Mesenteric fat pad (tissue), 1 donor: ENCODE measurements at regions not wholly inside any gene's neighbourhood (a gene's known extent, or its start where the extent isn't known, plus 50 kb on each side); places are given as distances from the start of the nearest gene placed in this dataset.

Source experiments
- DNase-seq: peaks from one replicate; pipeline ENCODE4 v3.0.0-alpha.2; 2020; ENCODE audit warnings: low spot score
- donor health status: DM: yes; HTN: yes; CAD: no.

DNA sequence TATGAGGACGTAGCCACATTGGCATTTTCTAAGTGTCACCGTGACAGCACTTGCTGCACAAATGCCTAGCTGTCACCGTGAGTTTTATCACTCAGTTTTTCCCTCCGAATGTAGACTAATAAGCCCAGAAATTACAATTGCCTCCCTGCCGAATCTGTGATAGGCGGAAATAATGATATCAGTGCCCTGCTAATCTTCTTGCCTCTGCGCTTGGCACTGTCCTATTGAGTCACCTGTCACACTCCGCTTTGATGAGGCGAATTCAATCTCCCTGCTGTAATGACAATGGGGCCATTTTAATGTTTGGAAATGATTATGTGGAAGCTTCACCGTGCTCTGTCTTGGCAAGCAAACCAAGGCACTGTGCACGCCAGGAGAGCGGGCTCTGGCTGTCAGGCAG, 112.8 kb downstream of the LINC00237 start:
- DNase-seq: no peak

- DNase-seq: no peak
Observed at GRCh38 chr20:20992686-20993360, 113.3 kb downstream of the LINC00237 start.

DNA sequence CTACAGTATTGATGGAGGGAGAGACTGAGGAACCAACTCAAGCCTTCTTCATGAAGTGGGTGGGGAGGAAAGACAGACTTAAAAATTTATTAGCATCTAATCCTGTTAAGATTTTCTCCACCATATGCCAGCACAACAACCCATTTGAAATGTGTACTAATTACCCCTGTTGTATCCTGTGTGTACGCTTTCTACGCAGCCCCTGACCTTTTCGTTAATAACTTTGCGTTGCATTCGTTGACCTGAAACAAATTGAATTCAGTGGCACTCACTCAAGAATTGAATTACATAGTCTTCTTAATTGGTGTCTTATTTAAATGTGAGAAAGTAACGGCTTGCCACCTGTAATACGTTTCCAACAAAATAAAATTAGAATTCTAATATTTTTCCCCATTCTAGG, 113.9 kb downstream of the LINC00237 start:
- no peak for DNase-seq

- no peak for DNase-seq
Observed at GRCh38 chr20:20989081-20989480, 117.1 kb downstream of the LINC00237 start.

- DNase-seq: no peak
Observed at GRCh38 chr20:20979934-20980333, 126.2 kb downstream of the LINC00237 start.

DNA sequence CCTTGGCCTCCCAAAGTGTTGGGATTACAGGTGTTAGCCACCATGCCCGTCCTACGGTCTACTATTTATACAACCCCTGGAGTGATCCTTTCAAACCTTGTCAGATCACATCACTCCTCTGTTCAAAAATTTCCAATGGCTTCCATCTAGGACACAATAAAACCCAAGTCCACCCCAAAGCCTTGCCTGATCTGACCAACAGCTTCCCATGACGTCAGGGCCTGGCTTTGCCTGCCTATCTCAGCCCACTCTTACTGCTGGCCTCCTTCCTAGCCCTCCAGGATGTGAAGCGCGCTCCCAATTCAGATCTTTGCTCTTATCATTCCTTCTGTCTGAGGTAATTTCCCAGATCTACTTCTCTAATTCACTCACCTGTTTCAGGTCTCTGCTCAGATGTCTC, 128.4 kb downstream of the LINC00237 start:
- no peak for DNase-seq

GRCh38 chr20:20972490-20972889, 133.7 kb downstream of the LINC00237 start:
- no peak for DNase-seq

GRCh38 chr20:20971810-20972209, 134.3 kb downstream of the LINC00237 start:
- no peak for DNase-seq

- no peak for DNase-seq
Observed at GRCh38 chr20:20970841-20971240, 135.3 kb downstream of the LINC00237 start.

DNA sequence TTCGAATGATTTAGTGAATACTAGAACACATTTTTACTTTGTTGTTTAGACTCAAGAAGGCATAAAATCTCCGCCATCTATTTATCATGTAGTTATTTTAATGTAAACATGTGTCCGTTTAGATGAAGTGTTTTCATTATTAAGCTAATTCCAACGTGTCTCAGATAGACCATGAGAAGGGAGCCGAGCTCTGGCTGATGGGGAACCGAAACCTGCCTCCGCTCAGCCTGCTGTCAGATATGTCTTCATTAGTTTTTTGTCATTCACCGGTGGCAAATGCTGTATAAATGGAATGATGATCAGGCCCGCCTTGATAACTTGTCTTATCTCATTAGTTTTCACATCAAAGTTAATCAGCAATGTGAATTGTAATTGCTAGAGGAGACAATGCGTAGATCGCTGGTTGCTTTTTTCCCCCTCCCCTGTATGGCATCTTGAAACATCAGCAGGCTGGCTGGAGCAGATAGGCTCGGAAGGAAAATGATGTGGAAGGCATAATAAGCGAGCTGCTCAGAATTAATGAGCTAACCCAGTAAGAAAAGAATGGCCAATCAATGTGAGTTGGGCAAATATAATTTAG, 136.4 kb downstream of the LINC00237 start:
- DNase-seq: no peak

DNA sequence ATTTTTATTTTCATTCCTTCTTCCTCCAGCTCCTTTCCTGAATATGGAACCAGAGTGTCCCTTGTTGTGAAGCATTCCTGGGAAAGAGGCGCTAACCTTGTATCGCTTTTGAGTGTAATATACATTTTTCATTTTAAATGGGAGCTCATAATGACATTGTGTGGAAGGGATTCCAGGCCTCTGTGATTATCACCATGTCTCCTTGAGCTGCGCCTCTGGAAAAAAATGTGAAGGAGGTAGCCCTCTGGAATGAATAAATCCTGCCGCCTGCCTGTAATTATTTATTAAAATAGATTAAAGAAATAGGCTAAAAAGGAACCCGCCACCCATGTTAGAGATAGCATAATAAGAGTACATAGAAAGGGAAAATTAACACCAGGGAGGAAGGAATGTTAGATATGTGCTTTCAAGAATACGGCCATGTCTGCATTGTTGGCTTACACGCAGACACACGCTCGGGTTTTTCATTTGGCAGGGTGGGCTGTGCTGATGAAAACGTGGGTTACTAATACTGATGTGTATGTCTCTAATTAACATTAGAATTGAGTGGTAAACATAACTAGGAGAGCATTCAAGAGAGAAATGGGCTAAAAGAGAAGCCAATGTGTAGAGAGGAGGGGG, 138.5 kb downstream of the LINC00237 start:
- no peak for DNase-seq

DNA sequence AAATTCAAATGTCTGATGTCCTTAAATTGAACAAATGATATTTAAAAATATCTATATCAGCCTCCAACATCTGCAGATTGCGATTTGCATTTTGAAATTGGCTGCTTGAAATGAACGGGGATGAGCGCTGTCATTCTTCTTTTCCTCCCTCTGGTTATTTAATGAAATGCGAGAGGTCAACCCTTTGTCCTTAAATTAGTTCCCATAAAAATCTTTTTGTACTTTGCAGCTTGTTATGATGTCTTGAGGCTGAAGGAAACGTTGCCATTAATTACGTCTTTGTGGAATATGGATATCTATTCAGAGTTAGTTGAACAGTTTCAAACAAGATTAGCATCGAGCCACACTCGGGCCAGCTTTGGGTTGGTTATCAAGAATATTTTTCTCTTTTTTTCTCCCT, 140.0 kb downstream of the LINC00237 start:
- DNase-seq: no peak

- no peak for DNase-seq
Observed at GRCh38 chr20:20959031-20959755, 147.0 kb downstream of the LINC00237 start.

DNA sequence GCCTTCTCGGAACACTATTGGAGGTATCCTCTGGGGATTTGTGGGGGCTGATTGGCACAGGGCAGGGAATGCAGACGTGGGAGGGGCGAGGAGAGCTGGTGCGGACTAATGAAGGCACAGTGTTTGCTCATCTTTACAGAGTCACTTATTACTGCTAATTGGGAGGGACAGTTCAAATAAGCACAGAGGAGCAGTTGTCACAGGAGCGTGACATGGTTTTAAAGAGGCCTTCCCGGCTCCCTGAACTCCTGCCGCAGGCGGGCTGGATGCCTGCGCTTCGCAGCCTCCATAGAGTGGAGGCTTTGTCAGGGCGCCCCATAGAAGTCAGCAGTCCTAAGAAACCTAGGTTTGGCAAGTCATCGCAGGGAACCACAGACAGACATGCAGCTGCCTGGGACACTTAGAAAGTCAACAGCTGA, 149.6 kb downstream of the LINC00237 start:
- DNase-seq: no peak

GRCh38 chr20:20955892-20956291, 150.3 kb downstream of the LINC00237 start:
- no peak for DNase-seq

DNA sequence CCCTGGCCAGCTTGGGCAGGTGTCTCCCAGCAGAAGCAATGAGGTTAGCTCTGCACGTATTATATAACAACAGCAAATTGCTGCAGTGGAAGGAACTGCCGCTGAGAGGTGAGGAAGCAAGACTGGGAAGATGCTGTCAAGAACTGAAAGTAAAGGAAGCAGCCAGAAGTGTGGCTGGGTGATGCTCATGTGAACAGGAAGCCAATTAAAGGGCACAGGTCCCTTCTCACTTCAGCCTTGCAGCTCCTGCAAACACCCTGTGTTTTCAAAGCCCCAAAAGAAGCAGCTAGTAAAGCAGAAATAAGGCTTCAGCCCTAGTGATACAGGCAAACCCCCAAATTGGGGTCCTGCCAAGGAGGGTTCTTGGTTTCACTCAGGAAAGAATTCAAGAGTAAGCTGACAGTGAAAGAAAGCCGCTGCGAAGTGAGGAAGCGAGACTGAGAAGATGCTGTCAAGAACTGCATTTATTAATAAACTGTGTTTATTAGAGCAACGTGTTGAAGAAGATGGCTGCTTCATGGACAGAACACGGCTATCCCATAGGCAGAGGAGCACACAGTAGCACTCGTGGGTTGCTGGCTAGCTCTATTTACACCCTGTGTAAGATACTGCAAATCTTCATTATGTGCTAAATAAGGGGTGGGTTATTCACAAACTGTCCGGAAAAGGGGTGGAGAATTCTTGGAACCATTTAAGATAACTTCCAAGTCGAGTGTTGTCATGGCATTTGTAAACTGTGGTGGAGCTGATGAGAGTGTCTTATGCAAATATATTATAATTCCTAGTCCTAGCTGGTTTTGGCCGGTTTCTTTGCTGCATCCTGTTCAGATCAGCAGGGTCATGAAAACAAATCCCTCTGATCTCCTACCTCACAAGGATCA, 152.2 kb downstream of the LINC00237 start:
- DNase-seq: no peak

- no peak for DNase-seq
Observed at GRCh38 chr20:20950620-20951019, 155.5 kb downstream of the LINC00237 start.

- no peak for DNase-seq
Observed at GRCh38 chr20:20946122-20946759, 159.9 kb downstream of the LINC00237 start.

GRCh38 chr20:20941468-20941889, 164.7 kb downstream of the LINC00237 start:
- DNase-seq: no peak

DNA sequence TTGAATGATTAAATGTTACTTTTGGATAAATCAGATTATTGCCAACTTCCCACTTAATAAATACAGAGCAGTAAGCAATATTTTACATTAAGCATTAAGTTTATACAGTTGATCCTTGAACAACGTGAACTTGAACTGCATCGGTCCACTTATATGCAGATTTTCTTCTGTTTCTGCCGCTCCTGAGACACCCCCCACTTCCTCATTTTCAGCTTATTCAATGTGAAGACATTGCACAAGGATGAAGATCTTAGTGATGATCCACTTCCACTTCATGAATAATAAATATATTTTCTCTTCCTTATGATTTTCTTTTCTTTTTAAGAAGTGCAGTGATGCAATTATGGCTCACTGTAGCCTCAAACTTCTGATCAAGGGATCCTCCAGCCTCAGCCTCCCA, 167.2 kb downstream of the LINC00237 start:
- DNase-seq: no peak

- DNase-seq: no peak
Observed at GRCh38 chr20:20938599-20938998, 167.6 kb downstream of the LINC00237 start.
